ENCODE measurements at regions not wholly inside any gene's neighbourhood (a gene's known extent, or its start where the extent isn't known, plus 50 kb on each side); places are given as distances from the start of the nearest gene placed in this dataset.

GRCh38 chr7:50151001-50151400, 58.0 kb upstream of the ZPBP start:
- TF ChIP-seq POLR2AphosphoS5 (IDR thresholded peaks at IDR 0.05) (no peak), EP300 (IDR thresholded peaks at IDR 0.05; ENCODE audit: low read depth) (no peak), POLR2A (IDR thresholded peaks at IDR 0.05) (no peak), CTCF (IDR thresholded peaks at IDR 0.05) (no peak)
